Pancreas (tissue), 10 donors: ENCODE measurements at regions not wholly inside any gene's neighbourhood (a gene's known extent, or its start where the extent isn't known, plus 50 kb on each side); places are given as distances from the start of the nearest gene placed in this dataset.

Experiments used
- ATAC-seq, 4 donors: fragments of 200-7000 bp; cut with Tn5 transposase; one replicate each; pipeline versions ENCODE4 v1.8.0 to v1.9.1; 2020; ENCODE audit warnings: mild to moderate bottlenecking in 4 of 4, moderate library complexity in 4 of 4
- DNase-seq, 6 donors: peaks; one replicate each; pipeline ENCODE4 v3.0.0-alpha.2; 2020
- FAIRE-seq: peaks from 2 replicates; lab custom pipeline; 2012; peaks lifted over from hg19 to GRCh38; lab: Jason Lieb, UNC
- H3K27ac ChIP-seq, 4 donors: fragments of 200-600 bp; sonication (generic); 1 replicate in 3 of 4; 2 replicates in 1 of 4; pipeline versions ENCODE4 v1.5.0 to v1.8.0; 2020
- H3K27me3 ChIP-seq, 4 donors: fragments of 200-600 bp; one replicate each; pipeline ENCODE4 v1.8.0; 2021
- H3K36me3 ChIP-seq, 3 donors: fragments of 200-600 bp; sonication (generic) in 1 of 3; one replicate each; pipeline versions ENCODE4 v1.5.0 to v1.8.0; 2020 to 2021
- H3K4me1 ChIP-seq, 3 donors: fragments of 200-600 bp; one replicate each; pipeline ENCODE4 v1.8.0; 2021
- H3K4me3 ChIP-seq, 4 donors: fragments of 200-600 bp; sonication (generic) in 2 of 4; one replicate each; pipeline versions ENCODE4 v1.5.0 to v1.8.0; 2020 to 2021
- H3K9me3 ChIP-seq, 4 donors: fragments of 200-600 bp; one replicate each; pipeline ENCODE4 v1.8.0; 2021
- CTCF ChIP-seq, 4 donors: fragments of 200-600 bp; sonication (generic) in 3 of 4; IDR thresholded peaks; one replicate each; pipeline versions ENCODE4 v1.5.0 to v1.8.0; 2021; ENCODE audit warnings: antibody characterized with exemption in 4 of 4
- WGBS, 2 donors: extraction: QIAGEN DNeasy Blood & Tissue Kit; methylation state at CpG; one replicate each; pipeline ENCODE4 v1.1.7; 2013; 5-methylcytosine and 5-hydroxymethylcytosine counted together
- intact Hi-C, 3 donors: fragments of 100-400 bp; cut with DNase I; formaldehyde crosslinking; loops; one replicate each; pipeline versions ENCODE4 v1.11.1 to v1.14.2; 2022
- donor health status: healthy with polysubstance abuse.
- donor health status: DM: no; HTN: no; CAD: no; lungs with moderate emphysema.
- donor health status: DM: no; HTN: no; CAD: no.
- donor health status: control.
- donor health status: control.
- donor health status: Bipolar disorder and iron deficiency.
- donor health status: DM: yes; HTN: yes; CAD: no.
- donor health status: DM: no; HTN: no; CAD: no.
- donor health status: DM: no; HTN: no; CAD: no.
- donor health status: DM: yes; HTN: yes; CAD: no.

GRCh38 chr2:67214585-67215185 is 182.4 kb upstream of the ETAA1 start:
- H3K36me3 ChIP-seq: no peaks in the 10 kb centered on the region
- 17 to 19% methylated on average over 5 of the region's 5 CpGs for WGBS, 2 donors
- ATAC-seq (peak; percentile 7 to 27 (median 12)), FAIRE-seq (no peak), DNase-seq (peak in 1 of 6 donors; percentile 55)
- peaks cover 13 to 41% (median 22%) of the 10 kb centered on the region in 3 donors for H3K4me1 ChIP-seq
- intact Hi-C loops: loop anchor here in 1 of 3 donors (5.0 to 10.0 kb wide), 4 partner anchors 177 to 780 kb away; partner anchors contain the start of gene MEIS1
- H3K9me3 ChIP-seq: no peaks in the 10 kb centered on the region
- H3K27me3 ChIP-seq: no peaks in the 10 kb centered on the region
- H3K27ac ChIP-seq: peak overlapping the region; percentile 54 to 92 (median 79)
- peak overlapping the region; percentile 21 to 56 (median 48) for H3K4me3 ChIP-seq
- TF ChIP-seq CTCF (IDR thresholded peaks at IDR 0.05): no peak

GRCh38 chr2:67215214-67216055 is 181.7 kb upstream of the ETAA1 start:
- Histone ChIP-seq H3K9me3 (no peaks in the 10 kb centered on the region), H3K27ac (peak overlapping the region; percentile 54 to 92 (median 79)), H3K4me3 (peak overlapping the region; percentile 21 to 56 (median 48)), H3K36me3 (no peaks in the 10 kb centered on the region), H3K4me1 (peaks cover 13 to 38% (median 23%) of the 10 kb centered on the region in 3 donors), H3K27me3 (no peaks in the 10 kb centered on the region)
- 15 to 16% methylated on average over 16 of the region's 16 CpGs for WGBS, 2 donors
- TF ChIP-seq CTCF (IDR thresholded peaks at IDR 0.05): peak; percentile 52 to 57 (median 54)
- intact Hi-C loops: loop anchor here in 1 of 3 donors (5.0 to 10.0 kb wide), 3 partner anchors 178 to 781 kb away; partner anchors contain the start of gene MEIS1
- DNase-seq: peak; percentile 80 to 89 (median 86)
- FAIRE-seq: no peak
- ATAC-seq: peak; percentile 86 to 95 (median 94)

- Histone ChIP-seq H3K27ac (peak overlapping the region in 3 of 4 donors; percentile 68 to 92 (median 90)), H3K4me3 (no peak overlapping the region), H3K36me3 (no peaks in the 10 kb centered on the region), H3K9me3 (no peaks in the 10 kb centered on the region), H3K27me3 (no peaks in the 10 kb centered on the region), H3K4me1 (peaks cover 13 to 33% (median 23%) of the 10 kb centered on the region in 3 donors)
- intact Hi-C loops: loop anchor here in 1 of 3 donors (5.0 to 10.0 kb wide), 3 partner anchors 179 to 781 kb away; partner anchors contain the start of gene MEIS1
- ATAC-seq (no peak), FAIRE-seq (no peak), DNase-seq (no peak)
- 20 to 23% methylated on average over 4 of the region's 4 CpGs for WGBS, 2 donors
- no peak for TF ChIP-seq CTCF (IDR thresholded peaks at IDR 0.05)
These were observed 181.0 kb upstream of the ETAA1 start for GRCh38 chr2:67216103-67216502.

GRCh38 chr2:67216881-67217280 is 180.3 kb upstream of the ETAA1 start:
- no peak overlapping the region for H3K4me3 ChIP-seq
- H3K9me3 ChIP-seq: no peaks in the 10 kb centered on the region
- no peaks in the 10 kb centered on the region for H3K27me3 ChIP-seq
- H3K27ac ChIP-seq: peak overlapping the region in 2 of 4 donors; percentile 90 to 92
- ATAC-seq (no peak), DNase-seq (no peak), FAIRE-seq (no peak)
- TF ChIP-seq CTCF (IDR thresholded peaks at IDR 0.05): no peak
- intact Hi-C loops: loop anchor here in 1 of 3 donors (5.0 to 10.0 kb wide), 3 partner anchors 180 to 782 kb away; partner anchors contain the start of gene MEIS1
- peaks cover 13 to 32% (median 23%) of the 10 kb centered on the region in 3 donors for H3K4me1 ChIP-seq
- no peaks in the 10 kb centered on the region for H3K36me3 ChIP-seq
- WGBS, 2 donors: 77 to 92% methylated on average over 1 of the region's 1 CpG
